ENCODE measurements at regions not wholly inside any gene's neighbourhood (a gene's known extent, or its start where the extent isn't known, plus 50 kb on each side); places are given as distances from the start of the nearest gene placed in this dataset.
"Not testable (repeated sequence)": the region's sequence is repeated elsewhere in the genome, so short reads cannot be mapped to it uniquely, and the experiment has no call there.

DNA sequence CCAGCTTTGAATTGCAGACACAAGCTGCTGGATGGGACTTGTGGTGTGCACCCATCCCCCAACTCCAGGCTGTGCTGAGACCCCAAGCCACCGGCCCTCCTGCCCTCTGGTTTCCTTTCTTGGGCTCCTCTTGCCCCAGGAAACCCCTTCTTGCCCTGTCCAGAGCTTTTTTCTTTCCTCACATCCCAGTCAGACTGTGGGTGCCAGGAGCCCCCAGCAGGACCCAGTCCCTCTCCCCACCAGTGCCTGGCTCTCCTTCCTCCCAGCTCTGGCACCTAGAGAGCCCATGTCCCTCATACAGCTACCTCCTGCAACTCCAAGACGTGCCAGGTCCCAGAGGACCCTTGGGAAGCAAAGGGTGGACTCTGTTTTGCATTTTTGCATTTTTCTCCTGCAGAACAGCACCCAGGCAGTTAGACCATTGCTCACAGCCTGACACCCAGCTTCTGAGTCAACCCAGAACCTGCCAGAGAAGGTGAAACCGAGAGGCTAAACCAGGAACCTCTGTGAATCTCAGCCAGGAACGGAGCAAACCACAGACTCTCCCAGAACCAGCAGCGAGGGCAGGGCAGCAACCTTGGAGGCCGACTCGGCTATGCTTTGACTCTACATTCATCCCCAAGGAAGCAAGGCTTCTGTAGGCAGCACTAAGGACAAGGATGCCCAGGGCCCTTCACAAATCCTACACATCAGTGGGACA lies 221.1 kb downstream of the ANAPC1 start:
- DNase-seq = peak; percentile 8

DNA sequence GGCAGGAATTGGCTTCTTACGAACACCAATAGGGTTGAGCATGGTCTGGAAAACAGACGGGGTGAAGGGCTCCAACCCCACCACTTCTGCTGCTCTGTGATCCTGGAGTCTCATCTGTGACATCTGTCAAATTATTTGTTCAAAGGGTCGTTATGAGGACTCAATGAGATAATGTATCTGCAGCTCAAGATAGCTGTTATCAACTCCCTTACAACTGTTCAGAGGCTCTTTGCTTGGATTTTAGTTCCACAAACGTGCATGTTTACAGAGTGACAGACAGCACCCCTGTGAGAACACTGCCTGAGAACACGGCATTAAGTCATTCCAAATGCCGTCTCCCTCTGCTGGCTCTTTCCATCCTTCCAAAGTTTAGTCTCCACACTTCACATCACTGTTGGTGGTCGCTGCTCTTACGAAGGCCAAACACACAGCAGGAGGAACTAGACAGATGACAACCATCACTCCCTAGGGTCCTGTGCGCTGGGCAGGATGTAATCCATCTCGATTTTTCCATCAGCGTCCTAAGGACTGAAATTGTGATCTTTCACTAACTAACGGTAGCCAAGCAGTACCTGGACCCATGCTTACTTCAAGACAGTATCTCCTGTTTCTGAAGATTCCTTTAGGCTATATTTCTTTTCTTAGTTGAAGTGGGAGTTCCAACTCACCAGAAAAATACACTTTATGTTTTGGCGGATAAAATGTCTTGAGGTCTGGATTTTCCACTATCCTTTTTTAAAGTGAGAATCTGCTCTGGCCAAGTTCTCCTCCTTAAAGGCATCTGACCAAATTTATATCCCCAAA lies 220.3 kb downstream of the ANAPC1 start:
- DNase-seq = no peak

DNA sequence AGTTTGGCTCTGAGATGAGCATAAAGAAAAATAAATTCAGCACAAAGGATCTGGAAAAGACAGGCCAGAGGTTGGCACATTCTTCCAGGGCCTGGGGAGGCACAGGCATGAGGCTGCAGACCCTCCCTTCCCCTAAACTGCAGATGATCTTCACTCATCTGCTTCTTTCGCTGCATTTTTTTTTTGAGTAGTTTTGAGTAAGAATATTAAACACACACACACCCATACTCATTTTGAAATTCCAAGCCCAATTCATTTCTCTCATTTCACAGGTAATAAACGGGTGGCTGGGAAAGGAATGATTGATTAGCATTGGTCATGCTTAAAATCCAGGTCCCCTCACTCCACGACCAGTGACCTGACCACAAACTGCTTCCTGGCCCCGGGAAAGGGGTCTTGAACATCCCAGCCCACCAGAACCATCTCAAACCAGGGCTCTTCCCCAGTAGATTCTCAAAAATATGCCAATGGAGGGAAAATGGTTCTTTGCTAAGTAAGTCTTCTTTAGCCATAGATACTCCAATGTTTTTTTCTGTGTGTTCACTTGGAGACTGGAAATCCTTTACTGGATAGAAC lies 219.6 kb downstream of the ANAPC1 start:
- no peak for DNase-seq

DNA sequence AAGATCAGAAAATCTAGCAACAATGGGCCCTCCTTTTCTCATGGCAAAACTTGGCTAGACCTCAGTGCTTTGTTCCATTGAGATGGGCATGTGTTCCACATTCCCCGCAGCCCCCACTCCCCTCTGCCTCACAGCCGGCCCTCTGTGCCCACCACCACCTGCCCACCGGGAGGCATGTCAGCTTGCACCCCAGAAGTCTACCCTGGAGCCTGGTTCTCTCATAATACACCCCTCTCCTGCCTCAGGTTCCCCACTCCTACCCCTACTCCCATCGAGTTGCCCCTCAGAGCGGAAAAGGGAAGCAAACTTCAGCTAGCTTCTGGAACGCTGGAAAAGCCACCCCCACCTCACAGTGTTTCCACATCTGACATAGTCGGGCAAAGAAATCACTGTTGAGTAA lies 219.0 kb downstream of the ANAPC1 start:
- no peak for DNase-seq

- no peak for DNase-seq
These were observed 218.4 kb downstream of the ANAPC1 start for GRCh38 chr2:111665551-111666116.

DNA sequence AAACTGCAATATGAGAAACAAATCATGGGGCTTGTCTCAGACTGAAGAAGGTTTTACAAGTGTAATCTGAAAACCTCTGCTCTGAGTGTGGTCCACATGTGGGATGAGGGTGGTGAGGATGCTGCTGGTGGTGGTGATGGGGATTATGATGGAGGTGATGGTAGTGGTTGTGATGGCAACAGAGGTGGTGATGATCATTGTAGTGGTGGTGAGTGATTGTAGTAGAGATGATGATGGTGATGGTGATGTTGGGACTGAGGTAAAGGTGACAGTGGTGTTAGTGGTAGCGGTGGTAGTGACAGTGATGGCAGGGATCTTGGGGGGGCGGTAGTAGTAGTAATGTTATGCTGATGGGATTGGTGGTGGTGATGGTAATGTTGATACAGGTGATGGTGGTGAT lies 217.8 kb downstream of the ANAPC1 start:
- DNase-seq = no peak

GRCh38 chr2:111667001-111667400 lies 217.0 kb downstream of the ANAPC1 start:
- DNase-seq = no peak

DNA sequence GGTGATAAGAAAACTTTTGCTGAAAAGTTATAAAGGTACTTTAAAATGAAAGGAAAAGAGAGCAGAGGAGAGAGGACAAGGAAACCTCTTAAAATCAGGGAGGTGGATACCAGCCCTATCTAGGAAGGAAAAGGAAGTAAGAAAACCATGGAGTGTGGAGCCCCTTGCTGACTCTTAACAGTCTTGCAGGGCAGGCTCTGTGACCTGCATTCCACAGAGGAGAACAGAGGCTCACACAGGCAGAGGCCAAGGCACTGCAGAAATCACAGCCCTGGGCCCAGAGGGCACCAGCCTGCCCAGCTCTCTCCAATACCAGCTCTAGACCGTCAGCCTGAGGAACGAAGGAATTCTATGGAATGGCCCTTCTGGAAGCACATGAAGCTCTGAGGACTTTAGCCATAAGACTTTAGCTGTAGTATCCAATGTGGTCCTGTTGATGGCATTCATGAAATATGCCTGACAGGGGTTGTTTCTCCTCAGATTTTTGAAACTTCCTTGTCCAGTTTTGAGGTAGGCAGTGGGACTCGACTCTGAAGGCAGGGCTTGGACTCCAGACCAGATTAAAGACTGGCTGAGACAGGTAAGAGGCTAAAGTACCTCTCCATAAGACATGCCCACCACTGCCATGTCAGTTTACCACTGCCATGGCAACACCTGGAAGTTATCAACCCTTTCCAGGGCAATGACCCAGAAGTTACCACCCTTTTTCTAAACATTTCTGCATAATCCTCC lies 216.3 kb downstream of the ANAPC1 start:
- peak; percentile 76 for DNase-seq

- no peak for DNase-seq
These were observed 215.7 kb downstream of the ANAPC1 start for GRCh38 chr2:111668274-111668616.

- DNase-seq = no peak
These were observed 215.3 kb downstream of the ANAPC1 start for GRCh38 chr2:111668741-111669140.

DNA sequence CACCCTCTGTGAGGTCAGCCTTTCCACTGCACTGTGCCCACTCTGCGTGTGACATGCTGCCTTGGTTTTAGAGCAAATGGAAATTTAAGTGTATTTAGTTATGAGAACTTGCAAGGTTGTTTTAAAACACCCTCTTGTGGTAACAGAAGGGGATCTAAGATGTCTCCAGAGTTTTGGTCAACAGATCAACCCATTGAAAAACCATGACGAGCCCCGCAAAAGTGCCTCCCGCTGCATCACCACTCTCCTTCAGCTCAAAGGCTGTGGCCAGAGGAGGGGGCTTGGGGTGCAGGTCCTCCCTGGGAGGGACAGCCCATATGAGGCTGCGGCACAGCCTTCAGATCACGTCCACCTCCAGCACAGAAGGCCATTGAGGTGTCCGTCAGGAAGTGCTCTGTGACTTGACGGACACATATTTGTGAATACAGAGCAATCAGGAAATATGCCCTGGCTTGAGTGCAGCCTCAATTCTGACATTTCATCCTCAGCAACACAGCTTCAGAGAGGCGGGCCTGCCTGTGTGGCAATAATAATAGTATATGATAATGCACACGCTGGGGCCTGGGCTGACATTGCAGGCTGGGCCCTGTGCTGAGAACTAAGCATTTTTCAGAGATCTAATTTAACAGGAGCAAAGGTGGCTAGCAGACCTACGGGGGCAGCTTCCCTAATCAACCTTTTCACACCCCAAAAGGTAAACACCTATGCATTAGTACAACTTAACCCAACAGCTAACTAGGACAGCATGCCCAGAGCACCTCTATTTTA lies 213.9 kb downstream of the ANAPC1 start:
- DNase-seq = no peak

GRCh38 chr2:111670776-111671175 lies 213.2 kb downstream of the ANAPC1 start:
- DNase-seq = no peak

DNA sequence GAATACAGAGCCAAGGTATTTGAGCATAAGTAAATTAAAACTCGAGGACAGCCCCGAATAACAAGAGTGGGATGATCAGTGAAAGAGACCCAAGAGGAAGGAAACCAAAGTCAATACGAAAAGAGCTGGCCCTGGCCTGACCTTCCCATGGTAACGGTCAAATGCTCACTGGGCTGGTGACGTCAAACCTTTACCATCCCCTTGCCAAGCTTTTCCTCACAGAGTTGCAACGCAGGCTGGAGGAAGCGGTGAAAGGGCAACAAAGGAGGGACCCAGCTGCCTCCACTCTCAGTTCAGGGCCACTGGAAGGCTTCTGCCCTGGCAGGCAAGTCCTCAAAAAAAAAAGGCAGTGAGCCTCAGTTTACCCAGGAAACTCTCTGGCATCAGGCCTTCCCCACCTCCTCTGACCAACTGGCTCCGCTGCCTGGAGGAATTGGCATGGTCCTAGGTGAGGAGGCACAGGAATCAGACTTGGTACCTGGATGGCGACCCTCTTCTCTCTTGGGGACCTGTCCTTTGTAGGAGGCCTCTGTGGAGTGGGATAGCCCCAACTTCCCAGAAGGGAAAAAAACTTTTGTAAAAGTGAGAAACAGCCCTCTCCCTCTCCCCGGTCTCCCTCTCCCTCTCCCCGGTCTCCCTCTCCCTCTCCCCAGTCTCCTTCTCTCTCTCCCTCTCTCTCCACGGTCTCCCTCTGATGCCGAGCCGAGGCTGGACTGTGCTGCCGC lies 212.4 kb downstream of the ANAPC1 start:
- no peak for DNase-seq

- not testable (repeated sequence) for DNase-seq
These were observed 211.4 kb downstream of the ANAPC1 start for GRCh38 chr2:111672641-111673040.

- DNase-seq = no peak
These were observed 210.5 kb downstream of the ANAPC1 start for GRCh38 chr2:111673526-111673925.

DNA sequence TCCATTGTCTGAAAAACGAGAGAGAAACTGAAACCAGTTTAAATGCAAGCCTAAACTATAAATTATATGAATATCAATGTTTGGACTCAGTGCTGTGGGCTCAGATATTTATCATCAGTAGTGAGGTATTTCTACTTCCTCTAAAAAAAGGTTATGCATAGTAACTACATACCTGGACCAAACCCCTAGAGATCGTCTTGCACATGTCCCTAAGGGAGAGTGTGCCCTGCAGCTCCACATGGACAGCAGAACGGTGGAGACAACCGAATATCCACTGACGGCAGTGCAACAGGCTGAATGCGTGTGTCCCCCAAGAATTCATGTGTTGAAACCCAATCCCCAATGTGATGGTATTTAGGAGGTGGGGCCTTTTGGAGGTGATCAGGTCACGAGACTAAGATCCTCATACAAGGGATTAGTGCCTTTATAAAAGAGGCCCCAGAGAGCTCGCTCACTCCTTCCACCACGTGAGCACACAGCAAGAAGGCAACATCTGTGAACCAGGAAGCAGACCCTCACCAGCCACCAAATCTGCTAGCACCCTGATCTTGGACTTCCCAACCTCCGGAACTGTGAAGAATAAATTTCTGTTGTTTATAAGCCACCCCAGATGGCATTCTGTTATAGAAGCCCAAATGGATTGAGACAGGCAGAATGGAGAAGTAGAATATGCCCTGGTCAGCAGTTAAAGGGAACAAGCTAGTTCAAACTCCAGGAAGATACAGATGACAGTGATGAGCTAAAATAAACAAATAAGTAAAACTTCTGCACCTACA lies 208.4 kb downstream of the ANAPC1 start:
- DNase-seq = no peak

GRCh38 chr2:111676291-111676822 lies 207.6 kb downstream of the ANAPC1 start:
- no peak for DNase-seq

GRCh38 chr2:111678161-111678560 lies 205.8 kb downstream of the ANAPC1 start:
- DNase-seq = no peak

DNA sequence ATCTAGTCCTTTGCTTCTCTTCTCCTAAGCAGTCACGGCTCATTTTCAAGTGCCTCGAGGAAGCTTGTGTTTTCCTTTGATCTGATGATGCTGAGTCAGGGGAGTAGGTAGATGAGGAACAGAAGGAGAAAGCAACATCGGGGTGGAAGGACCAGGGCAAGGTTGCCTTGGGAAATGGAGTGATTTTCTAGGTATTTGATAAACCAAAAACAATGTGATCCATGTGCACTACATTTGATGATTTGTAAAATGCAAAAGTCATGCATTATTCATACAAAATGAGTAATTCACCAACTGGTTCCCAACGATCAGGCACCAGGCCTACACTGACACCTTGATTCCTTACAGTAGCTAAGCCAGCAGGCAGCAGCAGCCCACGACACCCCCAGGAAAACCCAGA lies 205.3 kb downstream of the ANAPC1 start:
- peak; percentile 10 for DNase-seq

DNA sequence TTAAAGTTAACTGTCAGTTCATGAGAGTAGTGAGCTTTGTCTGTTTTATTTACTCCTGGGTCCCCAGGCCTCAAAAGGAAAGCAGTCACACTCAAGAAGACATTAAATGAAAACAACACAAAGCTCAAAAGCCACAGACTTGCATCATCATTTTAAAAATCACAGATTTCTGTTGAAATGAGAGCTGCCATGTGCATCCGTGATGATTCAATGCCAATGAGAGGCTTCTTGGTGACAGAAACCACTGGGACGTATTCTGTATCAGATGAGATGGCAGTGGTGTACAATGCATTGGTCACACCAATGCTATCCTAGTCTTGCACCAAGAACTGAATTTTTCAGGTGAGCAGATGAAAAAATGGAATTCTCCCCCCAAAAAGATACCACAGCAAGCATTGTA lies 204.8 kb downstream of the ANAPC1 start:
- DNase-seq = no peak

DNA sequence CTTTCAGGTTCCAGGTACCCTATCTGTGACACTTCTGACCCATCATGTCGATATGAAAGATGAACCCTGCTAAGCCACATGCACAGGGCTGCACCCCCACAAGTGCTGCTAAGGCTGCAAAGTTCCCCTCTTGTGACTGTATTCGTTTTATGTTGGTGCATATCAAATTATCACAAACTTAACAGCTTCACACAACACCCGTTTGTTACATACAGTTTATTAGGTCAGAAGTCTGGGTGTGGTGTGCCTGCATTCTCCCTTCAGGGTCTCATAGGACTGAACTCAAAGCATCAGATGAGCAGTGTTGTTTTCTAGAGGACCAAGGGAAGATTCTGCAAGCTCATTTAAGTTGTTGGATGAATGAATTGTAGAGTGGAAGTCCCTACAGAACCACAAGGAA lies 199.4 kb downstream of the ANAPC1 start:
- DNase-seq = no peak
